HG03159 (cell line): ENCODE measurements at regions not wholly inside any gene's neighbourhood (a gene's known extent, or its start where the extent isn't known, plus 50 kb on each side); places are given as distances from the start of the nearest gene placed in this dataset.
"Not testable (repeated sequence)": the region's sequence is repeated elsewhere in the genome, so short reads cannot be mapped to it uniquely, and the experiment has no call there.

Experiments
- ATAC-seq: cut with Tn5 transposase; IDR thresholded peaks from one replicate; pipeline ENCODE4 v1.9.1; 2021; ENCODE audit warnings: mild to moderate bottlenecking, moderate library complexity; ENCODE audit not compliant: unreplicated experiment

GRCh38 chr11:82080160-82080559 is 653.5 kb downstream of the FAM181B start:
- ATAC-seq, result no peak

- no peak for ATAC-seq
These were observed 657.5 kb downstream of the FAM181B start for GRCh38 chr11:82076126-82076525.

- ATAC-seq, result no peak
These were observed 674.2 kb downstream of the FAM181B start for GRCh38 chr11:82059505-82059904.

GRCh38 chr11:82056450-82056849 is 677.2 kb downstream of the FAM181B start:
- ATAC-seq, result no peak

- no peak for ATAC-seq
These were observed 684.5 kb downstream of the FAM181B start for GRCh38 chr11:82049199-82049598.

- ATAC-seq, result no peak
These were observed 686.5 kb downstream of the FAM181B start for GRCh38 chr11:82047200-82047599.

- ATAC-seq, result no peak
These were observed 686.9 kb downstream of the FAM181B start for GRCh38 chr11:82046778-82047177.

- no peak for ATAC-seq
These were observed 687.8 kb downstream of the FAM181B start for GRCh38 chr11:82045748-82046457.

- no peak for ATAC-seq
These were observed 690.3 kb downstream of the FAM181B start for GRCh38 chr11:82043316-82043715.

GRCh38 chr11:82041764-82042163 is 691.9 kb downstream of the FAM181B start:
- no peak for ATAC-seq

GRCh38 chr11:82038154-82038553 is 695.5 kb downstream of the FAM181B start:
- no peak for ATAC-seq

- ATAC-seq, result no peak
These were observed 699.1 kb downstream of the FAM181B start for GRCh38 chr11:82034527-82034926.

GRCh38 chr11:82027335-82027734 is 706.3 kb downstream of the FAM181B start:
- not testable (repeated sequence) for ATAC-seq

GRCh38 chr11:82024760-82025159 is 708.9 kb downstream of the FAM181B start:
- no peak for ATAC-seq

GRCh38 chr11:82012276-82012675 is 721.4 kb downstream of the FAM181B start:
- no peak for ATAC-seq

GRCh38 chr11:82009133-82009532 is 724.5 kb downstream of the FAM181B start:
- ATAC-seq, result no peak

- no peak for ATAC-seq
These were observed 726.1 kb downstream of the FAM181B start for GRCh38 chr11:82007521-82007920.

- ATAC-seq, result no peak
These were observed 729.0 kb downstream of the FAM181B start for GRCh38 chr11:82004537-82005213.

- ATAC-seq, result no peak
These were observed 729.8 kb downstream of the FAM181B start for GRCh38 chr11:82003671-82004515.

GRCh38 chr11:82003024-82003423 is 730.6 kb downstream of the FAM181B start:
- no peak for ATAC-seq

GRCh38 chr11:81995889-81996288 is 737.8 kb downstream of the FAM181B start:
- no peak for ATAC-seq

- no peak for ATAC-seq
These were observed 739.9 kb downstream of the FAM181B start for GRCh38 chr11:81993755-81994154.
